ENCODE measurements at regions not wholly inside any gene's neighbourhood (a gene's known extent, or its start where the extent isn't known, plus 50 kb on each side); places are given as distances from the start of the nearest gene placed in this dataset.
"Not testable (repeated sequence)": the region's sequence is repeated elsewhere in the genome, so short reads cannot be mapped to it uniquely, and the experiment has no call there.

DNA sequence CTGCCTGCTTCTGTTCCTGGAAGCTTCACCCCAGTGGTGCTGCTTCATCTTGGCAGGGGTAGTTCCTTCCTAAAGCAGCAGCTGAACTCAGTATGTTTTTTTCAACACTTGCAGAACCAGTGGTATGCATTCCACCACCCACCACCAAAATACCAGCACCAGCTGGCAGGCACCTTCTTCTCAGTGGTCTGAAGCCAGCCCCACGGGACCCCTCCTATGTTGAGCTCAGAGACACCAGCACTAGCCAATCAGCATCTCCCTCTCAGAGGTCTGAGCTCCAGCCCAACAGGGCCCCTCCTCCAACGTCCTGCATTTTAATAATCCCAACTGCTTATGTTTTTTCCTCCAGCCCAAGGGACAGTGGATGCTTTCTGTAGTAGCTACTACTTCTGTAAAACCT, 299.6 kb upstream of the CCL2 start:
- no peak for DNase-seq

DNA sequence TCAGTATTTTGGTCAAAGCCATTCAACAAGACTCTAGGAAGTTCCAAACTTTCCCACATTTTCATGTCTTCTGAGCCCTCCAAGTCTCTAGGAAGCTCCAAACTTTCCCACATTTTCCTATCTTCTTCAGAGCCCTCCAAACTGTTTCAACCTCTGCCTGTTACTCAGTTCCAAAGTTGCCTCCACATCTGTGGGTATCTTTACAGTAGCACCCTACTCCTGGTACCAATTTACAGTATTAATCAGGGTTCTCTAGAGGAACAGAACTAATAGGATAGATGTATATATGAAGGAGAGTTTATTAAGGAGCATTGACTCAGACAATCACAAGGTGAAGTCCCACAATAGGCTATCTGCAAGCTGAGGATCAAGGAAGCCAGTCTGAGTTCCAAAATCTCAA, 296.0 kb upstream of the CCL2 start:
- DNase-seq = not testable (repeated sequence)

DNA sequence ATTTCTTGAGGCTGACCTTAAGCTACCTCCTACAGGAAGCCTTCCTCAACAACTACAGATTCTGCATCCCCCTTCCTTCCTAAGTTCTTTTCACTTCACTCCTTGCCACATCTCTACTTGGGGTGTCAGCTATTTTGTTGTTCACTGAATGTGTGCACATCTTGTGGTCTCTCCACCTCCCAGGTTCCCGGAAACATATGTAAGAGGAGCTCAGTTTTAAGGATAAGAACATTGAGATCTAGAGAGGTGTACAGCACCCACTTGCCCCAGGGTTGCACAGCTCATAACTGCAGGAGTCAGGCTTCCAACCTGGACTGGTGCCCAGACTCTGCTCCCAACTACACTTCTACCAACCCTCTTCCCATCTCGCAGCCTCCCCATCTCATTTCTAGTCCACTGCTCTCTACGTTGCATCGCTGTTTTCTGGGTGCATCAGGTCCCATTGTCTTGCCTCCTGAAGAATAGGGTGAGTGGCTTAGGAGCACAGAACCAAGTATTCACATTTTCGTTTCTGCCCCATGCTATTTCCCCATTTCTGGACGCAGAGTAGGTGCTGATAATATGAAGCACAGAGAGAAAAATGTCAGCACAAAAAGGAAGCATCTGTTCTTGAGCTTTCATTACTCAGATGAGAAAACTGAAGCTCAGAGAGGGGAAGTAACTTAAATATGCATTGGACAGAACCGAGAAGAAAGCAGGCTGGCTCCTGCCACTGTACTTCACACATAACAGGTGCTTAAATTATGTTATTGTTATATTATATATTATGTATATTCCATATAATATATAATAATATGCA, 292.0 kb upstream of the CCL2 start:
- DNase-seq = no peak

DNA sequence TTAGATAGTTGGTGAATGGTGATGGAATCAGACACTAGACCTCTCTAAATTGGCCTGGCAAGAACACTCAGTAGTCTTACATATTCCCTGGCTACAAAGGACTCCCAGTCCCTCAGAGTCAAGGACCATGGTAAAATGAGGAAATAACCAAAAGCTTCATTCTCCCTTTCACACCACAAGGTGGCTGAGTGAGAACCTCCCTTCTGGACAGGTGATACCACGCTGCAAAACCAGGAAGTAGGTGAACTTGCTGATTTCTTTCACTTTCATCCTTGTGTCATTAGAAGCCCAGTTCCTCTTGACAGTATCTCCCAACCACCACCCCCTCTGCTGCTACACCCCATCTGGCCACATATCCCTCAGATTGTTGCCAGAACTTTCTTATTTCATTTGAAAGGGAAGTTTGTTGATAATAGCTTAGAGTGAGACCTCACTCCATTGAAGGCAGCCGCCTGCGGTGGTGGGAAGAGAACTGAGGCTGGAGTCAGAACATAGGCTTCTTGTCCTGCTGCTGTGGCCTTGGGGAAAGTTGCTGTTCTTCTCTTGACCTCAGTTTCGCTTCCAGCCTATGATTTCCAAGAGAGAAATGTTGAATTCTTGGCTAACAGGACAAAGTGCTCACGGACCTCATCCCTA, 290.6 kb upstream of the CCL2 start:
- DNase-seq = no peak

DNA sequence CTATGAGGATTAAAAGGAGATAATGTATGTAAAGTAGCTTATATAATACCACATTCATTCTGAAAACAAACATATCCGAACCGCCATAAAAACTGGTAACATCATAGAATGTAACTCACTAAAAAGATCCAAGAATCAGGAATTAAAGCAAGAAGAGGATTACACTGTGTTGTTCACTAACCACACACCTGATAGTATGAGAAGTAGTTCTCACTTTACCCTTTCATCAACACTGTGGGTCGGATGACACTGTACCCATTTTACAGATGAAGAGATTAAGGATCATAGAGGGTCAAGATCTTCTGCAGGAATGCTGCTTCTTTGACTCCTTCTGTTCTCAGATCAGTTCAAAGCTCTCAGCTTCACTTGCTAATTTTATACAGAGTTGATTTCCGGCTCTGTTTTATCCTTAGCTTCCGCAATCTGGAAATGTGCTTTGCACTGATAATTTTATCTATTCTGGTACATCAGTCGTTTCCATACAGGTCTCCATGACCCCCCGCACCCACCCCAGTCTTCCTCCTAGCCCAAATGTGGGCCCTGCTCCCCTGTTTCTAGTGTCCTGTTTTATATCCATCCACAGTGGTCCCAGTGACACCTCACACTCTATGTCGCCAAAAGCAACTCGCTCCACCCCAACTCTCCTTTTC, 288.6 kb upstream of the CCL2 start:
- no peak for DNase-seq

DNA sequence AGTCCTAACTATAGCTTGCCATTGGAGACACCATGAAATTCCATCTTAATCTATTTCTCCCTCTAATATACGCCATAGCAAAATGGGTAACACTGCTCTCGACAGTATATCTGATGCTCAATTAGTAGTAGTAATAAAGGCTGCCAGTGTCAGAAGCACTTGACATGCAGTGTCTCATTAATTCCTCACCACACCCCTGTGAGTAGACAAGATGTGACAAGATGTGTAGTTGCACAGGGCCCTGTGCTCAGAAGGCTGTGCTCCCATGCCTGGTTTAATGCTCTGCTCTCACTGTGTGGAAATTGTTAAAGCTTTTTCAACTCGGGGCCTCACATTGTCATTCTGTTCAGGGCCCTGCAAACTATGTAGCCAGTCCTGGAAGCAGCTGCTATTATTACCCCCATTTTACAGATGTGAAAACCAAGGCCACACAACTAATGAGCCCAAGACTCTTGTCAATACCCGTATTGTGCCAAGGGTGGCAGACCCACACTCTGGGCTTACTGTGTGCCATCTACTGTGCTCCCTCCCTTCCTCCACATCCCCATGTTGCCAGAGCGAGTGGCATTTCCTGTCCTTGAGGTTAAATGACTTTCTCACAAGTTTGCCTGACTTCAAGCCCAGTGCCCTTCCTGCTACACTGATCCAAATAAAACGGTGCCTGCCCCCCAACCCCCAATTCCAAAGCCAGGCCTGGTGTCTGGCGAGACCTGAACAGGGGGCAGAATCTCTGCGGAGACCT, 287.3 kb upstream of the CCL2 start:
- DNase-seq = no peak

DNA sequence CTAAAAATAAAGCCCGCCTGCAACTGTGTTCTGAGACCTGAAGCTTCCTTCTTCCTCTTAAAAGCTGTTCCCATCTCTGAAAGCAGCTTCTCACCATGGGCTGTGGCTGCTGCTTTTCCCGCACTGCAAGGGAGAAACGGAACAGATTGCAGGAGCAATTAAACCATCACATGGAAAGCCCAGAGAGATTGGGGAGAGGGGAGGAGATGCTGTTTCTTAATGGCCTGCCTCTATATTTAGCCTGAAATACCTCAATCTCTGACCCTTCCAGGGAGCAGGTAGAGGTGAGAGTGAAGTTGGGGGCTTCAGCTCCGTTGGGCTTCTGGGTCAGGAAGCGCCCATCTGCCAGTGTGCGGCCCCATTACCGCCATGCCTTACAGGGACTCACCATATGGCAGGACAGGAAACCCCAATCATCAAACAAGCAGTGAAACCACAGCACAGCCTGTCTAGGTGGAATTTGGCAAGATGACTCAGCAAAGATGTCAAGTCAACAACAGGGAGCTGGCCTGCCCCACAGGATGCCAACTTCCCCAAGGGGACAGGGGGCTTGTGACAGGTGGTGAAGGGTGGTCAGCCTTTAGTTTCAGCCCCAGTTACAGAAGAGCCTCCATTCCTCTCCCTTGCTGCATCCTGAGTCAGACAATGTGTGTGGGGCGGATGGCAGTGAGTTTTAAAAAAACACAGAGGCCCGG, 286.6 kb upstream of the CCL2 start:
- DNase-seq = no peak

DNA sequence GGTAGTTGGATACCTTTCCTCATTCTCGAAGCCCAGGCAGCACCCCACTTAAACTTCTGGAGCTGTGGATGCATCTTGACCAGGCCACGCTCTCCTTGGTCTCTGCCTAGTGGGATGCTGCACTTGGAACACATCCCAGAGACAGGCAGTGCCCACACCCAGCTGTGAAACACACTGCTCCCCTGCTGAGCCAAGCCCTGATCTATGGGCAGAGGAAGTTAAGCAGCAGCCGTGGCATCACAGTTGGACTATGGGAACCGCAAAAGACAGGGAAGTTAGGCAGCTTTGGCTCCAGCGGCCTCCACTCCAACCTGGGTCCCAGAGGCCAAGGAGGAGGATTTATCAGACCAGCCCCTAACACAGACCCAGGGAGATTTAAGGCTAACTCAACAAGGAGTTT, 284.8 kb upstream of the CCL2 start:
- DNase-seq = no peak

DNA sequence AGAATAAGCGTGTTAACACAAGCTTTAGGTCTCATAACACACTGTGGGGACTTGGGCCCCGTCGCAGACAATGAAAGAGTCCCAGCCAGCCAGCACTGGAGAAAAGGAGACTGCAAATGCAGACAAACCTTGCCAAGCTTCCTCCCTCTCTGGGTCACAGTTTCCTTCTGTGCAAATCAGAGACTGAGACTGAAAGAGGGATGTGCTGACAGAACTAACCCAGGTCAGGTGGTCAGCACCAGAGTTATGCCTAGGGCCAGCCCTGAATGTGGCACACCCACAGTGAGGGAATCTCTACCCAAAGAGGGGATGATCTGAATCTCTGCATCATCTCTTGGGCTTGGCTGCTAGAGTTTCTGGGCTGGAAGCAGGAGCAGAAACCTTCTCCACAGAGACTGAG, 282.3 kb upstream of the CCL2 start:
- no peak for DNase-seq

DNA sequence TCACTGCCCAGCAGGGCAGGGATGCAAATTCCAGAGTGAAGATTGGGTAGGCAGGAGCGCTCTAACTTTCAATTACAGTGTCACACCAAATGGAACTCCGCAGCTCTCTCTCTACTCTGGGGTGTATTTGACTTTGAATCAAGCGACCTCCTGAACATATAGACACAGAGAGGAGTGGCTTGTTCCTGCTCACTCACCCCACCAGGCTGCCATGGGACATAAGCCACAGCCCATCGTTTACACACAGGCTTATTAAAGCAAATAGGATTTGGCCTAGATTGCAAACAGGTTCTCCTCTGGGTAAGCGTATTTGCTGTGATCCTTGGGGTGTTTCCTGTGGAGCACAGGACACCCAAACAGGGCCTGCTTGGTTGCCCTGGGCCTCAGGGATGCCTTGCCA, 281.6 kb upstream of the CCL2 start:
- DNase-seq = no peak

DNA sequence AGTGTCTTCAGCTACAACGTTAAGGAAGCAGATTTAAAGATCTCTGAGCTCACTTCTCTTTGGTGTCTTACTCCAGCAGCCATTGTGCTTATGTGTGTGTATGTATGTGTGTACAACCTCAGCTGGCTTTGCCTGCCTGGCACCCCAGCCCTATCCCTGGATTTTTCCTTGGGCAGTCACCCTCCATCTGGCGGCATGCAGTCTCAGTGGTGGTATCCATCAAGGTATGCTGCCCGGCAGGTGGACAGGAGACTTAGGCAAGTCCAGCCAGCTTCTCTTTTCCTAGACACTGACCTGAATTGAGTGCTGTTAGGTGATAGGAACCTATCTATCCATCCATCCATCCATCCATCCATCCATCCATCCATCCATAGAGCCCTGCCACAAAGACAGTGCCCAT, 280.8 kb upstream of the CCL2 start:
- DNase-seq = no peak

DNA sequence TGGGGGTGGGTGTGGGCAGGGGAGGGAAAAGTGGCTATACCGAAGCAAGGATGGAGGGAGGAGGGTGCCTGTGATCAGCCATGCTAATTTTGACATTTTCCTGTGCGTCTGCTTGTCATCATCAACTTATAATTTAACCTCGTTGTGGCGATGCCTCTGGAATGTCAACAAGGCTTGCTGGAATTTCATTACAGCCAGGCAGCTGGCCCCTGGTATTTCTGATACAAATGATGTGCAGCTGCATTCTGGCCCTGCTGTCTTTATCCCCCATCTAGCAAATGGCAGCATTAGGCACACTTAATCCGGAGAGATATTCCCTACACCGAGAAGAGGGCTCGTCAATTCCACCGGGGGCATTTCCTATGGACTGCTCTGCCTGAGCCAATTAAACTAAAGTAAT, 278.3 kb upstream of the CCL2 start:
- no peak for DNase-seq

DNA sequence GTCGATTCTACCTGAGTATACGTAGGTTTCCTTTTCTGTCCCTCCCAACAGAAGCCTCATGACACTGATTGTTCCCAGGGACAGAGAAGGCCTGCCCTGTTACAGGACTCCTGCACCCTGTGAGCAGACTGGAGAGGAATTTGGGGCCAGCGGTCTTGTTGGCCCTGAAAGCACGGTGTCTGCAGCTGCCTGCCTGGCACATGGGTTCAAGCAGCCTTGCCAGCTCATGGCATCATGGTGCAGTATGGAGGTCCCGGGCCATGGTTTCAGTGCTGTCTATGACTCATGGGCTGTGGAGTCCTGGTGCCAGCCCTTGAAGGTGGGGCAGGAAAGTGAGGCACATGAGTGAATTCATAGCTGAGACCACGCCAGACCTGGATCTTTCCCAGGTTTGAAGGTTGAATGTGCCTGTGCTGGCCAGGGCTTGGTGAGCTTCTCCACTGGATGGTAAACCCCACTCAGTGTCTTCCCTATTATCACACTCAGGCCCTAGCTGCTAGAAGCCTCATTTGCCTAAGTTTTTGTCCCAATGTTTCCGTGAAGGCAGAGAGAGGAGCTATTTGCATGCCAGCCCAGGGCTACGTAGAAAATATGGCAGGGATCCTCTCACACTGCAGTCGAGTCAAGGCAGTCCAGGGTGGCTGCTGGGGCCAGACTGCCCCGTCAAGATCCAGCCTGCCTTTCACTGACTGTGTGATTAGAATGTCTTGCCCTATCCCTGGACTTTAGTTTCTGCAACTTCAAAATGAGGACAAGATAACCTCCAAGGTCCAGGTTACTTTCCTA, 277.2 kb upstream of the CCL2 start:
- DNase-seq = no peak

DNA sequence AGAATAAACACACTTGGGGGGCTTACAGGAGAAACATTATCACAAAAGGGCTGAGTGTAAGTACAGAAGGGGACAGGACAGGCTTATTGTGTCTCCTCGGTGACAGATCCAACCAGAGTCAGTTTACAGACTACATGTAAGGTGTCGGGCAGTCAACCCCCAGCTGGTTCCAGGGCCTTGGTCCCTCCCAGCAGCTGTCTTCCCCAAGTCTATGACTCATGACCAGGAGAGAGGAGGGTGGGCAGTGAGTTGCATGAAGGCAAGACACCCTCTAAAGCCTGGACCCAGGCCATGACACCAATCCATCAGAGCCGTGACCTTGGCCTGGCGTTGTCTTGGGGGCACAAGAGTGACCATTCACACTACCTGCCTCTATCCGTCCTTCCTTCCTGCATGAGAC, 276.2 kb upstream of the CCL2 start:
- DNase-seq = no peak

DNA sequence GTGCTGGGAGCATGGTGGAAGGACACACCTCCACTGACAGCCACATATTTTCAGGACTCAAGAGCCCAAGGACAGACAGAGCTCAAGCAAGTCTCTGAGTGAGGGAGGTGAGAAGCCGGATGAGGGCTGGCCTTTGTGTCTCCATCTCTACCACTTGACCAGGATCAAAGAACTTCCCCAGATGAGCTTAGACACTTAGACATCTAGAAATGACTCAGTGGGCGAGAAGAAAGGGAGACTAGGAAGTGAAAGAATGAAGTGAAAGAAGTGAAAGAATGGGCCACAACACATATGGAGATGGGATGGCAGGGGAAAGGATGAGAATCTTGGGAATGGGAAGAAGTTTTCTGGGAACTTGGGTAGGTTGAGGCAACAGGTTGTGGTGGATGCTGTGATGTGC, 274.9 kb upstream of the CCL2 start:
- DNase-seq = no peak

DNA sequence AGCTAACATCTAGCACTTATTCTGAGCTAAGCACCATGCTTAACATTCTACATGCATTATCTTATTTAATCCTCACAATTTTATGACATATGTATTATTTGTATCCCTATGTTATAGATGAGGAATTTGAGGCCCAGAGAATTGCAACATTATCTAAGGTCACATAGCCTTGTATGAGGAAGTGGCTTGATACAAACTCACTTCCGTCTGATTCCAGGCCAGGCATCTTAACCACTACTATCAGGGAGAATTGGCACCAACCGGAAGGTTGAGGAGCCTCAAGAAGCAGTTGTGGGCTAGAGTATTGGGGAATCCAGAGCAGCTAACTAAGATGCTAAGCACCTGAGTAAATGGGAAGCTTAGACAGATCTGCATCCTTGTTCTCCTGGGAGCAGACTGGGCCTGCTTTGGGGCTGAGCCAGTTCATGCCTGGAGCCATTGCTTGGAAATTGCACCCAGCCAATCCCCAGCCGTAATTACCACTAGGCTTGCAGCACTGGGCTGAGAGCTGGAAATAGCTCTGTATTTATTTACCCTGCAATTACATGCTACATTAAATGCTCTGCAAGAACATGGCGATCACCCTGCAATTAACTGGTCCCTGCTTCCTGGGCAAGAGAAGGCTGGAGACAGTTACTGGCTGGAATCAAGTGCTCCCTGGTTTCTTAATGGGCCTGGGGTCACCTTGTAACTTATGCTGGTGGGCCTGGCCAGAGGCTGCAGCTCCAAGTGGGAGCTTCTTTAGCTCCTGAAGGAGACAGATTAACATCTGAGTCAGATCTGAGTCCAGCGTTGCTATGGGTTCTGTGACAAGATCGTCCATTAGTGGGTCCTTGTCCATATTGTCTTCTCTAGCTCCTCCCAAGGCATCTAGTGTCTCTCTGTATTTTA, 273.1 kb upstream of the CCL2 start:
- no peak for DNase-seq

DNA sequence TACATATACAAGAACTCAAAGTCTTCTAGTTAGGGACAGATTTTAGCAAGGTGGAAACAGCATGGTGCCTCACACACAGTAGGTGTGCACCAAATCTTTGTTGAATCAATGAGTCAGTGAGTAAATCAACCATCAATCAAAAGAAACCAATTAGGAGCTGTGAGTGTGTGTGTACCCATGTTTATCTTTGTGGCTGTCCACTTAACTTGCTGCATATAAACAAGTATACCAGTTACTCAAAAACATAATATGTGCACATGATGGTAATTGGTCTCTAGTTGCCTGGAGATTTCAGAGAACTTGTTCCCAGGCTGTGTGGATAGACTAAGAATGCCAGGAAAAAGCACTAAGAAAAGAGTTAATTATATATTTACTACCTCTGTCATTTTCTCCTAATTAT, 272.2 kb upstream of the CCL2 start:
- no peak for DNase-seq

DNA sequence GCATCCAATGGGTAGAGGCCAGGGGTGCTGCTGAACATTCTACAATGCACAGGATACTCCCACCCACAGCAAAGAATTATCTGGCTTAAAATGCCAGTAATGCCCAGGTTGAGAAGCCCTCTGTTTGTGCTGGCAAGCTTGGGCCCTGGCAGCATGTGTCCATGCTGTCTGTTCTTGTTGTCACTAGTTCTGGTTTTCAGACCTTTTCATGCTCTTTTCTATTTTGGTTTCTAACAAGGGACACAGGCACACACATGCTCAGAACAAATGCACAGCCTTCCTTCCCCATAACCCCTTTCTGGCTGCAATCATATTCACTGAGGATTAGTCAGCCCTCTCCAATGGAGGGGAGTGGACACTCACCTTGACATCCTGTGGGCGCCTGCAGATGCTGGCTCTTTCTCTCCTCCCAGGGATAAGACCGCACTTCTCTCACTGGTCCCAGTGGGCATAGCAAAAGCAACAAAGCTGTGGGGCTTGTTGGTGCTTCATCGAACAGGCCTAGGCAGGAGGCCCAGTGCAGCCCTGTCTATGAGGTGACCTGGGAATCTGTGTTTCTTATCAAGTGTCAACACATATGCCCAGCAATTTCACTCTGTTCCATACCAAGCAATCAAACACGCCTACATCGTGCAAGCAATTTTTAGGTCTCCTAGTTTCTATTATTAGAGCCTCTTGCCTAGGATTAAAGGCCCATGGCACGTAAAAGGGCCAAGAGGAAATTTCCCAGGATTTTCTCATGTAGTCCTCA, 271.1 kb upstream of the CCL2 start:
- no peak for DNase-seq

DNA sequence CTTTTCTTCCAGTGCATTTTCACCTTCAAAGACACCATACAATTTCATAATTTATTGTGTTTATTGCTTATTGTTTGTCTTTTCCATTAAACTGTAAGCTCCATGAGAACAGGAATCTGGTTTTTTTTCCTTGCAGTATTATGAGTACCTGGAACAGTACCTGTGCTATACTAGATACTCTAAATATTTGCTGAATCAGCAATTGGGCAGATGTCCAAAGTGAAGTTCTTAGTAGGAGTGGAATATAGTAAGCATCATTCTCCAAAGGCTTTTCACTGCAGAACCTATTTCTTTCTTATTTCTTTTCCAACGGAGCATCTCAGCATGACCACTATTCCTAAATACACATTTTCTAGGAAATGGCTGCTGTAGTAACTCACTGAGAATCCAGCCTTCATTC, 269.0 kb upstream of the CCL2 start:
- DNase-seq = no peak

DNA sequence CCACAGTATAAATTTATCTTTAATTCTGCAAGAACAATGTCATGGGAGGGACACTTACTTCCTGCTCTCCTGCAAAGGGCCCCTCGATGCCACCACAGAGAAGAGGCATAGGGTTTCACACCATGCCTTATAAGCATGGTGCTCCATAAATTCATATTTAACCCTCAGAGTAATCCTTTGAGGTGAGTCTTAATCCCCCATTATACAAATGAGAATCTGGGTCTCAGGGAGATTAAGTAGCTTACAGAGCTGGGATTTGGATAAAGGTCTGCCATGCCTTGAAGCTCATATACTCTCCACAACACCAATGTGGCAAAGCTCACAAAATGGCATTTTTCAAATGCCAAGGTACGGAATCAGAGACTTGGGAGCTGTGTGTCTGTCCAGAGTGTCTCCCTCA, 268.5 kb upstream of the CCL2 start:
- no peak for DNase-seq

All from stimulated activated CD4-positive, alpha-beta T cell treated with anti-CD3 and anti-CD28 coated beads, Interleukin-4, amount 100 ng/mL, for 1 hour (primary cell).